B cell (primary cell): ENCODE measurements at regions not wholly inside any gene's neighbourhood (a gene's known extent, or its start where the extent isn't known, plus 50 kb on each side); places are given as distances from the start of the nearest gene placed in this dataset.
"Not testable (repeated sequence)": the region's sequence is repeated elsewhere in the genome, so short reads cannot be mapped to it uniquely, and the experiment has no call there.

Experiments
- ATAC-seq: fragments of 200-7000 bp; cut with Tn5 transposase; one replicate; pipeline ENCODE4 v1.10.0; 2021; ENCODE audit warnings: low read depth, mild to moderate bottlenecking, moderate number of reproducible peaks, moderate library complexity
- CTCF ChIA-PET: fragments of 350-600 bp; sonication (Branson Sonifier 250); formaldehyde crosslinking; loops from one replicate; lab custom pipeline; 2021; ENCODE audit warnings: antibody characterized with exemption, inconsistent platforms; lab: Charles Lee
- POLR2A ChIA-PET: fragments of 350-600 bp; sonication (Branson Sonifier 250); formaldehyde crosslinking; loops from one replicate; lab custom pipeline; 2021; ENCODE audit warnings: antibody characterized with exemption; lab: Charles Lee
- DNase-seq: peaks from one replicate; pipeline ENCODE4 v3.0.0; 2013
- H2AFZ ChIP-seq: 2 replicates; pipeline ENCODE4 v1.6.1; 2012; ENCODE audit warnings: mild to moderate bottlenecking, low read depth, low read length; ENCODE audit not compliant: insufficient read depth, poor library complexity, severe bottlenecking
- H3K27ac ChIP-seq, 2 donors: 1 replicate in 1 of 2; 2 replicates in 1 of 2; pipeline ENCODE4 v1.5.1; 2012 to 2013; ENCODE audit warnings: low read length in 2 of 2, mild to moderate bottlenecking in 2 of 2, moderate library complexity in 1 of 2
- H3K27me3 ChIP-seq, 4 experiments: fragments of 200-600 bp in 1 of 4; sonication (generic) in 1 of 4; replicated peaks in 1 of 4; 1 replicate in 2 of 4; 2 replicates in 2 of 4; pipeline versions ENCODE4 v1.6.1 to v1.7.0; 2013 to 2016; ENCODE audit warnings: low read length in 3 of 4, mild to moderate bottlenecking in 2 of 4, mixed read lengths in 1 of 4, moderate library complexity in 1 of 4; ENCODE audit not compliant: insufficient read depth in 4 of 4, control insufficient read depth in 3 of 4; ENCODE audit errors: control extremely low read depth in 1 of 4
- H3K36me3 ChIP-seq, 2 experiments: replicated peaks in 1 of 2; 1 replicate in 1 of 2; 2 replicates in 1 of 2; pipeline versions ENCODE4 v1.6.1 to v1.7.1; 2013; ENCODE audit warnings: low read length in 1 of 2; ENCODE audit not compliant: insufficient read depth in 2 of 2, control insufficient read depth in 1 of 2; ENCODE audit errors: control extremely low read depth in 1 of 2, extremely low read depth in 1 of 2
- H3K4me1 ChIP-seq, 2 donors: fragments of 200-600 bp in 1 of 2; sonication (generic) in 1 of 2; 1 replicate in 1 of 2; 2 replicates in 1 of 2; pipeline versions ENCODE4 v1.5.1 to v1.6.1; 2013 to 2017; ENCODE audit warnings: low read length in 2 of 2; ENCODE audit not compliant: control insufficient read depth in 2 of 2, insufficient read depth in 2 of 2
- H3K4me2 ChIP-seq: replicated peaks from 2 replicates; pipeline ENCODE3; 2012; ENCODE audit warnings: mild to moderate bottlenecking, low read depth, low read length; ENCODE audit not compliant: poor library complexity, severe bottlenecking
- H3K4me3 ChIP-seq, 5 experiments: fragments of 200-600 bp in 1 of 5; sonication (generic) in 1 of 5; 1 replicate in 3 of 5; 2 replicates in 2 of 5; pipeline versions ENCODE4 v1.5.1 to v1.7.0; 2011 to 2016; ENCODE audit warnings: low read length in 4 of 5, mild to moderate bottlenecking in 4 of 5, low read depth in 2 of 5, control low read depth in 1 of 5, moderate library complexity in 1 of 5; ENCODE audit not compliant: insufficient read depth in 1 of 5; ENCODE audit errors: control extremely low read depth in 1 of 5, extremely low read depth in 1 of 5
- H3K79me2 ChIP-seq: fragments of 200-600 bp; sonication (generic); one replicate; pipeline ENCODE4 v1.6.0; 2016; ENCODE audit warnings: low read length; ENCODE audit not compliant: control insufficient read depth, insufficient read depth
- H3K9ac ChIP-seq: fragments of 200-600 bp; sonication (generic); 2 replicates; pipeline ENCODE4 v1.6.1; 2017; ENCODE audit warnings: mild to moderate bottlenecking, low read length, moderate library complexity
- H3K9me3 ChIP-seq, 3 donors: one replicate each; pipeline versions ENCODE4 v1.6.1 to v1.7.1; 2013; ENCODE audit warnings: low read length in 2 of 3; ENCODE audit not compliant: control insufficient read depth in 2 of 3, insufficient read depth in 1 of 3; ENCODE audit errors: control extremely low read depth in 1 of 3
- H4K20me1 ChIP-seq: 2 replicates; pipeline ENCODE4 v1.6.0; 2012; ENCODE audit warnings: mild to moderate bottlenecking, low read length; ENCODE audit not compliant: insufficient read depth, control insufficient read depth, poor library complexity, severe bottlenecking
- H3K27ac Mint-ChIP-seq: one replicate; pipeline ENCODE4 v1.8.0; 2021; ENCODE audit warnings: mixed read lengths
- H3K27me3 Mint-ChIP-seq: one replicate; pipeline ENCODE4 v1.8.0; 2021; ENCODE audit warnings: mixed read lengths
- H3K4me1 Mint-ChIP-seq: one replicate; pipeline ENCODE4 v1.8.0; 2021; ENCODE audit warnings: mixed read lengths
- H3K4me3 Mint-ChIP-seq: one replicate; pipeline ENCODE4 v1.8.0; 2021; ENCODE audit warnings: mixed read lengths
- H3K9me3 Mint-ChIP-seq: one replicate; pipeline ENCODE4 v1.8.0; 2022; ENCODE audit warnings: mixed read lengths; ENCODE audit not compliant: insufficient read depth
- EZH2 ChIP-seq: IDR thresholded peaks from 2 replicates; pipeline ENCODE4 v1.6.1; 2012; ENCODE audit warnings: borderline replicate concordance, low read depth, mild to moderate bottlenecking, moderate library complexity, low read length; ENCODE audit not compliant: insufficient read depth, poor library complexity, severe bottlenecking
- WGBS: methylation state at CpG from one replicate; pipeline ENCODE4 v1.1.5; 2013; ENCODE audit warnings: missing lambda C conversion rate; ENCODE audit not compliant: insufficient coverage; 5-methylcytosine and 5-hydroxymethylcytosine counted together
- intact Hi-C: fragments of 100-400 bp; cut with micrococcal nuclease; formaldehyde crosslinking; loops from one replicate; pipeline ENCODE4 v1.10.0; 2022
- TF ChIP-seq, protein P1 (sequence below): fragments of 200-600 bp; IDR thresholded peaks from one replicate; pipeline ENCODE4 v1.8.0; 2022; ENCODE audit warnings: antibody characterized with exemption, mild to moderate bottlenecking

- no peaks in the 10 kb centered on the region for H3K4me1 Mint-ChIP-seq
- TF ChIP-seq, protein P1, sequence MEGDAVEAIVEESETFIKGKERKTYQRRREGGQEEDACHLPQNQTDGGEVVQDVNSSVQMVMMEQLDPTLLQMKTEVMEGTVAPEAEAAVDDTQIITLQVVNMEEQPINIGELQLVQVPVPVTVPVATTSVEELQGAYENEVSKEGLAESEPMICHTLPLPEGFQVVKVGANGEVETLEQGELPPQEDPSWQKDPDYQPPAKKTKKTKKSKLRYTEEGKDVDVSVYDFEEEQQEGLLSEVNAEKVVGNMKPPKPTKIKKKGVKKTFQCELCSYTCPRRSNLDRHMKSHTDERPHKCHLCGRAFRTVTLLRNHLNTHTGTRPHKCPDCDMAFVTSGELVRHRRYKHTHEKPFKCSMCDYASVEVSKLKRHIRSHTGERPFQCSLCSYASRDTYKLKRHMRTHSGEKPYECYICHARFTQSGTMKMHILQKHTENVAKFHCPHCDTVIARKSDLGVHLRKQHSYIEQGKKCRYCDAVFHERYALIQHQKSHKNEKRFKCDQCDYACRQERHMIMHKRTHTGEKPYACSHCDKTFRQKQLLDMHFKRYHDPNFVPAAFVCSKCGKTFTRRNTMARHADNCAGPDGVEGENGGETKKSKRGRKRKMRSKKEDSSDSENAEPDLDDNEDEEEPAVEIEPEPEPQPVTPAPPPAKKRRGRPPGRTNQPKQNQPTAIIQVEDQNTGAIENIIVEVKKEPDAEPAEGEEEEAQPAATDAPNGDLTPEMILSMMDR, result no peak
- TF ChIP-seq EZH2, result no peak
- H3K9ac ChIP-seq, result no peak overlapping the region
- 83% methylated on average over 4 of the region's 5 CpGs for WGBS
- no peaks in the 10 kb centered on the region for H3K79me2 ChIP-seq
- H2AFZ ChIP-seq, result no peak overlapping the region
- no peak overlapping the region for H3K4me3 ChIP-seq
- ChIA-PET CTCF (no interaction called here), POLR2A (interaction anchor here (0.6 kb wide), 1 partner anchor 43 kb away, joined by 6 read pairs; no protein-coding TSS in a partner anchor)
- ATAC-seq (no peak), DNase-seq (no peak)
- no peak overlapping the region for H3K4me3 Mint-ChIP-seq
- no peaks in the 10 kb centered on the region for H3K9me3 ChIP-seq
- H4K20me1 ChIP-seq, result no peaks in the 10 kb centered on the region
- H3K4me2 ChIP-seq, result no peak overlapping the region
- H3K27me3 Mint-ChIP-seq, result peaks cover 6% of the 10 kb centered on the region
- H3K27me3 ChIP-seq, result no peaks in the 10 kb centered on the region
- H3K9me3 Mint-ChIP-seq, result no peaks in the 10 kb centered on the region
- intact Hi-C loops, result no loop called here
- no peak overlapping the region for H3K27ac Mint-ChIP-seq
- H3K4me1 ChIP-seq, result no peaks in the 10 kb centered on the region
- H3K27ac ChIP-seq, result no peak overlapping the region
- H3K36me3 ChIP-seq, result no peaks in the 10 kb centered on the region
Observed at GRCh38 chr3:8313560-8314267, 187.9 kb upstream of the LMCD1 start.

GRCh38 chr3:8315526-8315925, 186.1 kb upstream of the LMCD1 start:
- H3K36me3 ChIP-seq, H3K4me3 Mint-ChIP-seq, H3K9me3 ChIP-seq, H3K27ac ChIP-seq, H3K4me1 ChIP-seq, H3K4me2 ChIP-seq, H3K9me3 Mint-ChIP-seq, H3K27me3 Mint-ChIP-seq, H4K20me1 ChIP-seq, H3K4me3 ChIP-seq, ATAC-seq, CTCF ChIA-PET, intact Hi-C loops, H3K4me1 Mint-ChIP-seq, H2AFZ ChIP-seq, POLR2A ChIA-PET, H3K79me2 ChIP-seq, H3K9ac ChIP-seq, H3K27ac Mint-ChIP-seq, H3K27me3 ChIP-seq, DNase-seq: not testable (repeated sequence)
- WGBS, result 90% methylated on average over 2 of the region's 3 CpGs
